ENCODE measurements at regions not wholly inside any gene's neighbourhood (a gene's known extent, or its start where the extent isn't known, plus 50 kb on each side); places are given as distances from the start of the nearest gene placed in this dataset.

DNA sequence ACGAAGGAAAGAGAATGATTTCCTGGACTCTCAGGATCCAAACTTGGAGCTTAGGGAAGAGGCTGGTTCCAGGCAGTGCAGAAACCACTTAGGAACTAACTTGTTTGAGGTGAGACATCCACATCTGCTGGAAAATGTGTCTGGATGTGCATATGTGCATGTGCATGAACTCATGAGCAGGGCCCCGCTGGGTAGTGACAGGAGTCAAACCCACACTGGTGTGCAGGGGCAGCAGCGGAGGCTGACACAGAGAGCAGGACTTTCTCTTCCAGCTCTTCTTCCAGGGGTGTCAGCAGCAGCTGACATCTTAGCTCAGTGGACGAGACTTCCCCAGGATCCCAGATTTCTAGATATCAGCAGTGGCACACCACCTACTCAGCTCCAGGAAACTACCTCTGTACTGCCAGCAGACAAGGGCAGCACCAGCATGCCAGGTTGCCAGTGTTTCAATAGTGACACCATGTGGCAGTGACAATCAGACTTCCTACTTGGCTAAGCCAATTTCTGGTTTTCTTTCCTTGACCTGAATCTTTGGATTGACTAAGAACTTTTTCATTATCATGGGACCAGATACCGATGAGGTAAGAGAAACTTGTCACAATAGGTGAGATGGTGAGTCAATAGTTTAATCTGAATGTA lies 227.5 kb upstream of the ZC3H12C start:
- TF ChIP-seq EP300 (IDR thresholded peaks at IDR 0.05; ENCODE audit: borderline replicate concordance) (no peak), RAD21 (IDR thresholded peaks at IDR 0.05; ENCODE audit: low read depth) (peak; percentile 30; the same call in 1 of the 2 replicates), TAF1 (IDR thresholded peaks at IDR 0.05; ENCODE audit: low read depth) (no peak)
- TF ChIP-seq, protein P1, sequence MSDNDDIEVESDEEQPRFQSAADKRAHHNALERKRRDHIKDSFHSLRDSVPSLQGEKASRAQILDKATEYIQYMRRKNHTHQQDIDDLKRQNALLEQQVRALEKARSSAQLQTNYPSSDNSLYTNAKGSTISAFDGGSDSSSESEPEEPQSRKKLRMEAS (IDR thresholded peaks at IDR 0.05): no peak
- TF ChIP-seq, protein P2, sequence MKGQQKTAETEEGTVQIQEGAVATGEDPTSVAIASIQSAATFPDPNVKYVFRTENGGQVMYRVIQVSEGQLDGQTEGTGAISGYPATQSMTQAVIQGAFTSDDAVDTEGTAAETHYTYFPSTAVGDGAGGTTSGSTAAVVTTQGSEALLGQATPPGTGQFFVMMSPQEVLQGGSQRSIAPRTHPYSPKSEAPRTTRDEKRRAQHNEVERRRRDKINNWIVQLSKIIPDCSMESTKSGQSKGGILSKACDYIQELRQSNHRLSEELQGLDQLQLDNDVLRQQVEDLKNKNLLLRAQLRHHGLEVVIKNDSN (IDR thresholded peaks at IDR 0.05): no peak
- TF ChIP-seq, protein P3, sequence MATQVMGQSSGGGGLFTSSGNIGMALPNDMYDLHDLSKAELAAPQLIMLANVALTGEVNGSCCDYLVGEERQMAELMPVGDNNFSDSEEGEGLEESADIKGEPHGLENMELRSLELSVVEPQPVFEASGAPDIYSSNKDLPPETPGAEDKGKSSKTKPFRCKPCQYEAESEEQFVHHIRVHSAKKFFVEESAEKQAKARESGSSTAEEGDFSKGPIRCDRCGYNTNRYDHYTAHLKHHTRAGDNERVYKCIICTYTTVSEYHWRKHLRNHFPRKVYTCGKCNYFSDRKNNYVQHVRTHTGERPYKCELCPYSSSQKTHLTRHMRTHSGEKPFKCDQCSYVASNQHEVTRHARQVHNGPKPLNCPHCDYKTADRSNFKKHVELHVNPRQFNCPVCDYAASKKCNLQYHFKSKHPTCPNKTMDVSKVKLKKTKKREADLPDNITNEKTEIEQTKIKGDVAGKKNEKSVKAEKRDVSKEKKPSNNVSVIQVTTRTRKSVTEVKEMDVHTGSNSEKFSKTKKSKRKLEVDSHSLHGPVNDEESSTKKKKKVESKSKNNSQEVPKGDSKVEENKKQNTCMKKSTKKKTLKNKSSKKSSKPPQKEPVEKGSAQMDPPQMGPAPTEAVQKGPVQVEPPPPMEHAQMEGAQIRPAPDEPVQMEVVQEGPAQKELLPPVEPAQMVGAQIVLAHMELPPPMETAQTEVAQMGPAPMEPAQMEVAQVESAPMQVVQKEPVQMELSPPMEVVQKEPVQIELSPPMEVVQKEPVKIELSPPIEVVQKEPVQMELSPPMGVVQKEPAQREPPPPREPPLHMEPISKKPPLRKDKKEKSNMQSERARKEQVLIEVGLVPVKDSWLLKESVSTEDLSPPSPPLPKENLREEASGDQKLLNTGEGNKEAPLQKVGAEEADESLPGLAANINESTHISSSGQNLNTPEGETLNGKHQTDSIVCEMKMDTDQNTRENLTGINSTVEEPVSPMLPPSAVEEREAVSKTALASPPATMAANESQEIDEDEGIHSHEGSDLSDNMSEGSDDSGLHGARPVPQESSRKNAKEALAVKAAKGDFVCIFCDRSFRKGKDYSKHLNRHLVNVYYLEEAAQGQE (IDR thresholded peaks at IDR 0.05; ENCODE audit: low read depth): no peak

DNA sequence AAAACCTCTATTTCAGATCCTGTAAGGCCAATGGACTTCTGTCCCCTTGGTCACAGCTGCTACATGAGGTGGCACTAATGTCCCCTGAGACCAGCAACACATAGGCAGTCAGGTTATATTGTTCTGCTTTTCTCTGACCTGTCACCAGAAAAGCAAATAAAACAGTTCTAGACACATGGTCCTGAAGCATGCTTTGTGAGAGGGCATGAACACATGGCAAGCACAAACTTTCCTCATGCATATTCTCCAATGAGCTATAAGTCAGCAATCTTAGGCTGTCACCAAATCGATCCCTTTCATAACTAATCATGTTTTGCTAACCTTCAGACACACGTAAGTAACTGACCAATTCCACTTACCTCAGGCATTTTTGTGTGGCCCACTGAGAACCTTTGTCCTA lies 225.4 kb upstream of the ZC3H12C start:
- TF ChIP-seq RAD21 (IDR thresholded peaks at IDR 0.05; ENCODE audit: low read depth): no peak
- TF ChIP-seq, protein P3 (IDR thresholded peaks at IDR 0.05; ENCODE audit: low read depth): no peak
- TF ChIP-seq, protein P1 (IDR thresholded peaks at IDR 0.05): no peak
- TF ChIP-seq TEAD4 (IDR thresholded peaks at IDR 0.05): no peak
- TF ChIP-seq YY1 (IDR thresholded peaks at IDR 0.05; ENCODE audit: low read depth): no peak
- TF ChIP-seq TCF12 (IDR thresholded peaks at IDR 0.05; ENCODE audit: low read depth): no peak
- TF ChIP-seq, protein P2 (IDR thresholded peaks at IDR 0.05): no peak
- no peak for TF ChIP-seq CREB1 (IDR thresholded peaks at IDR 0.05; ENCODE audit: low read depth)
- no peak for TF ChIP-seq CEBPB (IDR thresholded peaks at IDR 0.05)

DNA sequence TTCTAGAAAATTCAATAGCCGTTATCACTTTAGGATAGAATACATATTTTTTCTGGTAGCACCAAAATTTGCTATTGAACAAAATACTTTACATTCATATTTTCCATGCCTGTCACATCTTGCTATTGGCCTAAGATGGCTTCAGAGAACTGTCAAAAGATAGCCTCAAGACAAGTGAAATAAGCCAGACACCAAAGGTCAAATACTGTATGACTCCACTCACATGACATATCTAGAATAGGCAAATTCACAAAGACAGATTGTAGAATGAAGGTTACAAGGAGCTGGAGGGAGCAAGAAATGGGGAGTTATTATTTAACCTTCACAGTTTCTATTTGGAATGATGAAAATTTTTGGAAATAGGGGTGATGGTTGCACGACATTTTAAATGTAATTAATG lies 223.7 kb upstream of the ZC3H12C start:
- TF ChIP-seq EP300 (IDR thresholded peaks at IDR 0.05; ENCODE audit: borderline replicate concordance) (no peak), YY1 (IDR thresholded peaks at IDR 0.05; ENCODE audit: low read depth) (no peak), TAF1 (IDR thresholded peaks at IDR 0.05; ENCODE audit: low read depth) (no peak), RAD21 (IDR thresholded peaks at IDR 0.05; ENCODE audit: low read depth) (no peak), CREB1 (IDR thresholded peaks at IDR 0.05; ENCODE audit: low read depth) (no peak)
- TF ChIP-seq, protein P1 (IDR thresholded peaks at IDR 0.05): no peak

DNA sequence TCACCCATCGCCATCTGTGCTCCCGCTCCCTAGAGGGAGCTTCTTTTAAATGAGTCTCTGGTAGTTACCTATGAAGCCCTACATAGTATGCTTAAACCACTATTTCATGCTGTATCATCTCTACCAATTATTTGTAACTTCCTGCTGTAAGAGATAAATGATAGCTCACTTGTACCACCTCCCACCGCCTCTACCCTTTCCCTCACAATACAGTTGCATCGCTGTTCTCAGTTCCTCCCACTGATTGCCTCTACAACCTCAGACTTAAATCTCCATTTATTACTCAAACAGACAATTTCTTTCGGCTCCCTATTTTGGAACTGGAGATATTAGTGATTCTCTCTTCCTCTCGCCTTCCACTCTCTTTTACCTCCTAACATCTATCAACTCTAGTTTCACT lies 222.9 kb upstream of the ZC3H12C start:
- TF ChIP-seq EGR1 (IDR thresholded peaks at IDR 0.05) (no peak), TAF1 (IDR thresholded peaks at IDR 0.05; ENCODE audit: low read depth) (no peak)

DNA sequence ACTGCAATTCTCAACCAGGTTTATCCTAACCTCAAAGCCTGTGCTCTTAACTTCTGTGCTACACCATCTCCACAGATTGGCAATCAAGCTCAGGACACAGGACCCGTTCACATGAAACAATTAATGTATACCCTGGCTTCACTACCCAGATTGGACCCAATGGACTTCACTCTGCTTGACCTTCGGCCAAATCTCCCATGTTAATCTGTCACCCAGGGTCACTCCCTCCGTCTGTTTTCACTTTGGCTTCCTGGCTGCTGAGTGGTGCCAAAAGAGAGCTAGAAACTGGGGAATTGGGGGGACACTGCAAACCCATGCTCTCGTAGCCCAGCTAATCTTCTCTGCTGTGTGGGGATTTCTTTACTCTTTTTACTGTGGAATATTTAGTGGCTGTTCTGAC lies 216.1 kb upstream of the ZC3H12C start:
- TF ChIP-seq YY1 (IDR thresholded peaks at IDR 0.05; ENCODE audit: low read depth) (no peak), EP300 (IDR thresholded peaks at IDR 0.05; ENCODE audit: borderline replicate concordance) (no peak), EGR1 (IDR thresholded peaks at IDR 0.05) (no peak), CEBPB (IDR thresholded peaks at IDR 0.05) (no peak), NFIC (IDR thresholded peaks at IDR 0.05) (no peak)

DNA sequence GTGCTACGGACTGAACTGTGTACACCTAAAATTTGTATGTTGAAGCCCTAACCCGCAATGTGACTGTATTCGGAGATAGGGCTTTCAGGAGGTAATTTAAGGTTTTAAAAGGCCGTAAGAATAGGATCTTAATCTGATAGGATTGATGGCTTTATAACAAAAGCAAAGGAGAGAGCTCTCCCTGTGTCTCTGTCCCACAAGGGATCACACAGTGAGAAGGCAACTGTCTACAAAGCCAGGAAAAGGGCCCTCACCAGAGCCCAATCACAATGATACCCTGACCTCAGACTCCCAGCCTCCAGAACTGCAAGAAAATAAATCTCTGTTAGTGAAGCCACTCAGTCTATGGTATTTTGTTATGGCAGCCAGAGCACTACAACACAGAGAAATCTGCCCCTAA lies 208.7 kb upstream of the ZC3H12C start:
- TF ChIP-seq RAD21 (IDR thresholded peaks at IDR 0.05; ENCODE audit: low read depth): no peak
- TF ChIP-seq EP300 (IDR thresholded peaks at IDR 0.05; ENCODE audit: borderline replicate concordance): no peak
- no peak for TF ChIP-seq FOXM1 (IDR thresholded peaks at IDR 0.05; ENCODE audit: borderline replicate concordance, low read depth)
- no peak for TF ChIP-seq TCF12 (IDR thresholded peaks at IDR 0.05; ENCODE audit: low read depth)
- no peak for TF ChIP-seq EGR1 (IDR thresholded peaks at IDR 0.05)
- no peak for TF ChIP-seq YY1 (IDR thresholded peaks at IDR 0.05; ENCODE audit: low read depth)
- no peak for TF ChIP-seq ZBTB7A (IDR thresholded peaks at IDR 0.05; ENCODE audit: low read depth)
- TF ChIP-seq, protein P3 (IDR thresholded peaks at IDR 0.05; ENCODE audit: low read depth): no peak
- TF ChIP-seq TAF1 (IDR thresholded peaks at IDR 0.05; ENCODE audit: low read depth): no peak
- TF ChIP-seq CREB1 (IDR thresholded peaks at IDR 0.05; ENCODE audit: low read depth): no peak
- TF ChIP-seq, protein P1 (IDR thresholded peaks at IDR 0.05): no peak
- TF ChIP-seq, protein P2 (IDR thresholded peaks at IDR 0.05): no peak
- no peak for TF ChIP-seq TEAD4 (IDR thresholded peaks at IDR 0.05)
- no peak for TF ChIP-seq NFIC (IDR thresholded peaks at IDR 0.05)
- TF ChIP-seq CEBPB (IDR thresholded peaks at IDR 0.05): no peak

All from Ishikawa (cell line).